IMR-90 (cell line): ENCODE measurements at regions not wholly inside any gene's neighbourhood (a gene's known extent, or its start where the extent isn't known, plus 50 kb on each side); places are given as distances from the start of the nearest gene placed in this dataset.

ENCODE experiments used
- BHLHE40 ChIP-seq: fragments of 150-350 bp; IDR thresholded peaks from 2 replicates; pipeline ENCODE4 v1.6.1; 2016; ENCODE audit warnings: mild to moderate bottlenecking, low read depth, low read length
- CEBPB ChIP-seq: IDR thresholded peaks from 2 replicates; pipeline ENCODE4 v1.6.1; 2012; ENCODE audit warnings: low read depth, low read length, improper control_type of control experiment
- FOS ChIP-seq: fragments of 150-350 bp; IDR thresholded peaks from 2 replicates; pipeline ENCODE4 v1.6.1; 2016; ENCODE audit warnings: low read depth, low read length
- MAZ ChIP-seq: IDR thresholded peaks from 2 replicates; pipeline ENCODE4 v1.6.1; 2012; ENCODE audit warnings: low read depth, mild to moderate bottlenecking, low read length, improper control_type of control experiment, moderate library complexity, borderline replicate concordance
- MXI1 ChIP-seq: IDR thresholded peaks from 2 replicates; pipeline ENCODE4 v1.6.1; 2012; ENCODE audit warnings: low read depth, mild to moderate bottlenecking, low read length, moderate library complexity, borderline replicate concordance
- NFE2L2 ChIP-seq: fragments of 150-350 bp; IDR thresholded peaks from 2 replicates; pipeline ENCODE4 v1.6.1; 2016; ENCODE audit warnings: low read depth, mild to moderate bottlenecking, low read length
- POLR2A ChIP-seq: IDR thresholded peaks from 2 replicates; pipeline ENCODE4 v1.6.1; 2012; ENCODE audit warnings: mild to moderate bottlenecking, low read depth, low read length
- RAD21 ChIP-seq: IDR thresholded peaks from 2 replicates; pipeline ENCODE4 v1.6.1; 2012; ENCODE audit warnings: low read length, improper control_type of control experiment
- RCOR1 ChIP-seq: IDR thresholded peaks from 2 replicates; pipeline ENCODE4 v1.6.1; 2012; ENCODE audit warnings: mild to moderate bottlenecking, low read length, improper control_type of control experiment; ENCODE audit not compliant: insufficient replicate concordance
- RFX5 ChIP-seq: IDR thresholded peaks from 2 replicates; pipeline ENCODE4 v1.8.0; 2012; ENCODE audit warnings: low read depth, mild to moderate bottlenecking, low read length, moderate library complexity
- SMC3 ChIP-seq: fragments of 150-350 bp; IDR thresholded peaks from 2 replicates; pipeline ENCODE4 v1.6.1; 2016; ENCODE audit warnings: low read depth, mild to moderate bottlenecking, antibody characterized with exemption, low read length, moderate library complexity
- TF ChIP-seq, protein P1 (sequence below): conservative IDR thresholded peaks from 2 replicates; pipeline ENCODE4 v1.5.1; 2012; ENCODE audit warnings: mild to moderate bottlenecking, low read depth, low read length, improper control_type of control experiment
- TF ChIP-seq, protein P2 (sequence below): fragments of 150-350 bp; IDR thresholded peaks from 2 replicates; pipeline ENCODE4 v1.6.1; 2016; ENCODE audit warnings: low read depth, mild to moderate bottlenecking, low read length, moderate library complexity, borderline replicate concordance

DNA sequence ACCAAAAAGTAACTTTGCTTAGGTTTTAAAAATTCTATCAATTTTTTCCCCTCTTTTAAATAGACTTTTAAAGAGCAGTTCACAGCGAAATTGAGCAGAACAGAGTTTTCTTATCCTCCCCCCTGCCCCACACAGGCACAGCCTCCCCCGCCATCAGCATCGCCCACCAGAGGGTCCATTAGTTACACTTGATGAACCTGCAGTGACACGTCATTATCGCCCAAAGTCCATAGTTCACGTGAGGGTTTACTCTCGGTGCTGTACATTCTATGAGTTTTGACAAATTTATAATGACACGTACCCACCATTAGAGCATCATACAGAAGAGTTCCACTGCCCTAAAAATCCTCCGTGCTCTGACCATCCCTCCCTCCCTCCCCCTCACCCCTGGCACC lies 58.4 kb downstream of the FZD10 start:
- TF ChIP-seq POLR2A: no peak
- no peak for TF ChIP-seq RAD21
- TF ChIP-seq, protein P1, sequence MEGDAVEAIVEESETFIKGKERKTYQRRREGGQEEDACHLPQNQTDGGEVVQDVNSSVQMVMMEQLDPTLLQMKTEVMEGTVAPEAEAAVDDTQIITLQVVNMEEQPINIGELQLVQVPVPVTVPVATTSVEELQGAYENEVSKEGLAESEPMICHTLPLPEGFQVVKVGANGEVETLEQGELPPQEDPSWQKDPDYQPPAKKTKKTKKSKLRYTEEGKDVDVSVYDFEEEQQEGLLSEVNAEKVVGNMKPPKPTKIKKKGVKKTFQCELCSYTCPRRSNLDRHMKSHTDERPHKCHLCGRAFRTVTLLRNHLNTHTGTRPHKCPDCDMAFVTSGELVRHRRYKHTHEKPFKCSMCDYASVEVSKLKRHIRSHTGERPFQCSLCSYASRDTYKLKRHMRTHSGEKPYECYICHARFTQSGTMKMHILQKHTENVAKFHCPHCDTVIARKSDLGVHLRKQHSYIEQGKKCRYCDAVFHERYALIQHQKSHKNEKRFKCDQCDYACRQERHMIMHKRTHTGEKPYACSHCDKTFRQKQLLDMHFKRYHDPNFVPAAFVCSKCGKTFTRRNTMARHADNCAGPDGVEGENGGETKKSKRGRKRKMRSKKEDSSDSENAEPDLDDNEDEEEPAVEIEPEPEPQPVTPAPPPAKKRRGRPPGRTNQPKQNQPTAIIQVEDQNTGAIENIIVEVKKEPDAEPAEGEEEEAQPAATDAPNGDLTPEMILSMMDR: no peak
- no peak for TF ChIP-seq MAZ
- TF ChIP-seq BHLHE40: no peak
- no peak for TF ChIP-seq FOS
- TF ChIP-seq, protein P2, sequence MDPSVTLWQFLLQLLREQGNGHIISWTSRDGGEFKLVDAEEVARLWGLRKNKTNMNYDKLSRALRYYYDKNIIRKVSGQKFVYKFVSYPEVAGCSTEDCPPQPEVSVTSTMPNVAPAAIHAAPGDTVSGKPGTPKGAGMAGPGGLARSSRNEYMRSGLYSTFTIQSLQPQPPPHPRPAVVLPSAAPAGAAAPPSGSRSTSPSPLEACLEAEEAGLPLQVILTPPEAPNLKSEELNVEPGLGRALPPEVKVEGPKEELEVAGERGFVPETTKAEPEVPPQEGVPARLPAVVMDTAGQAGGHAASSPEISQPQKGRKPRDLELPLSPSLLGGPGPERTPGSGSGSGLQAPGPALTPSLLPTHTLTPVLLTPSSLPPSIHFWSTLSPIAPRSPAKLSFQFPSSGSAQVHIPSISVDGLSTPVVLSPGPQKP: no peak
- TF ChIP-seq RFX5: no peak
- TF ChIP-seq RCOR1: no peak
- no peak for TF ChIP-seq NFE2L2
- no peak for TF ChIP-seq SMC3
- TF ChIP-seq CEBPB: no peak
- no peak for TF ChIP-seq MXI1
